NOMO-1 (cell line): ENCODE measurements at regions not wholly inside any gene's neighbourhood (a gene's known extent, or its start where the extent isn't known, plus 50 kb on each side); places are given as distances from the start of the nearest gene placed in this dataset.
"Not testable (repeated sequence)": the region's sequence is repeated elsewhere in the genome, so short reads cannot be mapped to it uniquely, and the experiment has no call there.

Experiments used
- DNase-seq, 2 experiments: peaks; one replicate each; lab custom pipeline; 2025; ENCODE audit not compliant: unreplicated experiment in 2 of 2; lab: John Stamatoyannopoulos, UW

GRCh38 chr16:87133966-87134627 is 183.1 kb downstream of the C16orf95 start:
- no peak for DNase-seq

GRCh38 chr16:87134628-87134995 is 182.6 kb downstream of the C16orf95 start:
- DNase-seq: no peak

GRCh38 chr16:87135246-87136030 is 181.8 kb downstream of the C16orf95 start:
- DNase-seq: no peak

- no peak for DNase-seq
Observed at GRCh38 chr16:87138316-87138715, 178.9 kb downstream of the C16orf95 start.

- no peak for DNase-seq
Observed at GRCh38 chr16:87138738-87139267, 178.4 kb downstream of the C16orf95 start.

- no peak for DNase-seq
Observed at GRCh38 chr16:87140211-87141200, 176.7 kb downstream of the C16orf95 start.

GRCh38 chr16:87141402-87141801 is 175.8 kb downstream of the C16orf95 start:
- DNase-seq: no peak

GRCh38 chr16:87143661-87144121 is 173.5 kb downstream of the C16orf95 start:
- DNase-seq: no peak

- no peak for DNase-seq
Observed at GRCh38 chr16:87144232-87144631, 173.0 kb downstream of the C16orf95 start.

GRCh38 chr16:87145181-87146176 is 171.7 kb downstream of the C16orf95 start:
- DNase-seq: peak; percentile 94 to 96

GRCh38 chr16:87146676-87147075 is 170.5 kb downstream of the C16orf95 start:
- no peak for DNase-seq

- no peak for DNase-seq
Observed at GRCh38 chr16:87149051-87149450, 168.1 kb downstream of the C16orf95 start.

GRCh38 chr16:87150262-87150661 is 166.9 kb downstream of the C16orf95 start:
- DNase-seq: no peak

- DNase-seq: no peak
Observed at GRCh38 chr16:87150681-87151280, 166.4 kb downstream of the C16orf95 start.

- DNase-seq: no peak
Observed at GRCh38 chr16:87152221-87152755, 164.9 kb downstream of the C16orf95 start.

- no peak for DNase-seq
Observed at GRCh38 chr16:87153326-87153725, 163.9 kb downstream of the C16orf95 start.

GRCh38 chr16:87155315-87155714 is 161.9 kb downstream of the C16orf95 start:
- DNase-seq: not testable (repeated sequence)

- no peak for DNase-seq
Observed at GRCh38 chr16:87156195-87156594, 161.0 kb downstream of the C16orf95 start.

- no peak for DNase-seq
Observed at GRCh38 chr16:87160234-87160636, 157.0 kb downstream of the C16orf95 start.
